Adipocyte (in vitro differentiated cells): ENCODE measurements at regions not wholly inside any gene's neighbourhood (a gene's known extent, or its start where the extent isn't known, plus 50 kb on each side); places are given as distances from the start of the nearest gene placed in this dataset.

Experiments used
- DNase-seq: peaks from one replicate; pipeline ENCODE4 v3.0.0-alpha.2; 2015; ENCODE audit warnings: low read depth
- H3K27me3 ChIP-seq: replicated peaks from 2 replicates; pipeline ENCODE4 v1.7.0; 2013; ENCODE audit warnings: mild to moderate bottlenecking, low read length, moderate library complexity; ENCODE audit not compliant: control insufficient read depth, insufficient read depth
- H3K36me3 ChIP-seq: 2 replicates; pipeline ENCODE4 v1.7.0; 2013; ENCODE audit warnings: low read length, mild to moderate bottlenecking, moderate library complexity; ENCODE audit not compliant: control insufficient read depth, insufficient read depth, severe bottlenecking
- H3K4me1 ChIP-seq: 2 replicates; pipeline ENCODE4 v1.7.0; 2013; ENCODE audit warnings: mild to moderate bottlenecking, low read length, moderate library complexity; ENCODE audit not compliant: control insufficient read depth, insufficient read depth
- H3K4me3 ChIP-seq: 2 replicates; pipeline ENCODE4 v1.7.0; 2013; ENCODE audit warnings: mild to moderate bottlenecking, low read length, moderate library complexity
- H3K9ac ChIP-seq: 2 replicates; pipeline ENCODE4 v1.7.0; 2013; ENCODE audit warnings: mild to moderate bottlenecking, low read length, moderate library complexity
- H3K9me3 ChIP-seq: 2 replicates; pipeline ENCODE4 v1.7.0; 2013; ENCODE audit warnings: mild to moderate bottlenecking, low read length, moderate library complexity; ENCODE audit not compliant: control insufficient read depth

- DNase-seq, result peak; percentile 7
- Histone ChIP-seq H3K4me3 (no peak overlapping the region), H3K9me3 (no peaks in the 10 kb centered on the region), H3K9ac (no peak overlapping the region), H3K36me3 (no peaks in the 10 kb centered on the region), H3K4me1 (no peaks in the 10 kb centered on the region), H3K27me3 (no peaks in the 10 kb centered on the region)
These were observed 78.9 kb downstream of the OR2K2 start for GRCh38 chr9:111250875-111251842.

GRCh38 chr9:111237447-111237846, 92.6 kb downstream of the OR2K2 start:
- H3K9ac ChIP-seq, result no peak overlapping the region
- no peak overlapping the region for H3K4me3 ChIP-seq
- H3K27me3 ChIP-seq, result no peaks in the 10 kb centered on the region
- no peaks in the 10 kb centered on the region for H3K9me3 ChIP-seq
- no peak for DNase-seq
- no peaks in the 10 kb centered on the region for H3K36me3 ChIP-seq
- no peaks in the 10 kb centered on the region for H3K4me1 ChIP-seq

GRCh38 chr9:111236332-111236731, 93.7 kb downstream of the OR2K2 start:
- Histone ChIP-seq H3K27me3 (no peaks in the 10 kb centered on the region), H3K9me3 (no peaks in the 10 kb centered on the region), H3K4me1 (no peaks in the 10 kb centered on the region), H3K9ac (no peak overlapping the region), H3K36me3 (no peaks in the 10 kb centered on the region), H3K4me3 (no peak overlapping the region)
- DNase-seq, result no peak

- Histone ChIP-seq H3K36me3 (no peaks in the 10 kb centered on the region), H3K4me3 (no peak overlapping the region), H3K9me3 (no peaks in the 10 kb centered on the region), H3K9ac (no peak overlapping the region), H3K4me1 (no peaks in the 10 kb centered on the region), H3K27me3 (no peaks in the 10 kb centered on the region)
- no peak for DNase-seq
These were observed 96.1 kb downstream of the OR2K2 start for GRCh38 chr9:111233963-111234362.

- DNase-seq, result peak; percentile 21
- Histone ChIP-seq H3K4me3 (no peak overlapping the region), H3K9ac (no peak overlapping the region), H3K4me1 (no peaks in the 10 kb centered on the region), H3K36me3 (no peaks in the 10 kb centered on the region), H3K27me3 (no peaks in the 10 kb centered on the region), H3K9me3 (no peaks in the 10 kb centered on the region)
These were observed 96.8 kb downstream of the OR2K2 start for GRCh38 chr9:111232997-111233790.

- Histone ChIP-seq H3K4me3 (no peak overlapping the region), H3K9me3 (no peaks in the 10 kb centered on the region), H3K27me3 (no peaks in the 10 kb centered on the region), H3K4me1 (no peaks in the 10 kb centered on the region), H3K36me3 (no peaks in the 10 kb centered on the region), H3K9ac (no peak overlapping the region)
- no peak for DNase-seq
These were observed 98.0 kb downstream of the OR2K2 start for GRCh38 chr9:111231801-111232580.

- Histone ChIP-seq H3K4me1 (no peaks in the 10 kb centered on the region), H3K9me3 (no peaks in the 10 kb centered on the region), H3K9ac (no peak overlapping the region), H3K36me3 (no peaks in the 10 kb centered on the region), H3K4me3 (no peak overlapping the region), H3K27me3 (no peaks in the 10 kb centered on the region)
- no peak for DNase-seq
These were observed 107.3 kb downstream of the OR2K2 start for GRCh38 chr9:111222757-111223156.

GRCh38 chr9:111212874-111213273, 117.2 kb downstream of the OR2K2 start:
- H3K36me3 ChIP-seq, result no peaks in the 10 kb centered on the region
- no peaks in the 10 kb centered on the region for H3K27me3 ChIP-seq
- peaks cover 12% of the 10 kb centered on the region for H3K9me3 ChIP-seq
- no peak for DNase-seq
- no peak overlapping the region for H3K4me3 ChIP-seq
- H3K9ac ChIP-seq, result no peak overlapping the region
- H3K4me1 ChIP-seq, result no peaks in the 10 kb centered on the region

- no peak for DNase-seq
- H3K4me3 ChIP-seq, result no peak overlapping the region
- peaks cover 8% of the 10 kb centered on the region for H3K4me1 ChIP-seq
- H3K9me3 ChIP-seq, result peaks cover 22% of the 10 kb centered on the region
- H3K9ac ChIP-seq, result no peak overlapping the region
- H3K36me3 ChIP-seq, result no peaks in the 10 kb centered on the region
- no peaks in the 10 kb centered on the region for H3K27me3 ChIP-seq
These were observed 131.1 kb downstream of the OR2K2 start for GRCh38 chr9:111198936-111199335.

- Histone ChIP-seq H3K36me3 (no peaks in the 10 kb centered on the region), H3K27me3 (no peaks in the 10 kb centered on the region), H3K4me1 (peaks cover 8% of the 10 kb centered on the region), H3K9me3 (peaks cover 11% of the 10 kb centered on the region), H3K9ac (no peak overlapping the region), H3K4me3 (no peak overlapping the region)
- DNase-seq, result no peak
These were observed 132.8 kb downstream of the OR2K2 start for GRCh38 chr9:111197256-111197655.

GRCh38 chr9:111195766-111196165, 134.3 kb downstream of the OR2K2 start:
- no peak for DNase-seq
- Histone ChIP-seq H3K4me3 (no peak overlapping the region), H3K4me1 (peaks cover 8% of the 10 kb centered on the region), H3K27me3 (no peaks in the 10 kb centered on the region), H3K9ac (peak overlapping the region; percentile 19), H3K36me3 (no peaks in the 10 kb centered on the region), H3K9me3 (peaks cover 11% of the 10 kb centered on the region)
